HCT116 (cell line): ENCODE measurements at regions not wholly inside any gene's neighbourhood (a gene's known extent, or its start where the extent isn't known, plus 50 kb on each side); places are given as distances from the start of the nearest gene placed in this dataset.

Experiments used
- ATAC-seq: fragments of 200-7000 bp; cut with Tn5 transposase; 2 replicates; pipeline ENCODE4 v1.9.1; 2020; ENCODE audit warnings: mild to moderate bottlenecking, moderate library complexity
- BruUV-seq: library from RNA; stranded (reverse); fragments of 400-500 nt; replicated peaks from 2 replicates; lab custom pipeline; 2021; lab: Mats Ljungman, UMichigan
- CTCF ChIA-PET: fragments of 300-600 bp; sonication (Branson Sonifier 250); formaldehyde crosslinking; loops from one replicate; lab custom pipeline; 2021; ENCODE audit warnings: antibody characterized with exemption; lab: Charles Lee
- POLR2A ChIA-PET: fragments of 300-600, 350-600 bp; sonication (Branson Sonifier 250); formaldehyde crosslinking; loops from one replicate; lab custom pipeline; 2021; ENCODE audit warnings: antibody characterized with exemption; lab: Charles Lee
- RAD21 ChIA-PET, 2 experiments: fragments of 300-600 bp; sonication (Branson Sonifier 250); formaldehyde crosslinking; loops; one replicate each; lab custom pipeline; 2023; ENCODE audit warnings: low total read pairs in 2 of 2; ENCODE audit not compliant: uncharacterized antibody in 2 of 2, unreplicated experiment in 2 of 2, low non-redundant PET in 1 of 2; lab: Charles Lee
- DNase-seq: peaks from one replicate; pipeline ENCODE4 v3.0.0-alpha.2; 2010; ENCODE audit warnings: low read depth, low spot score
- H2AFZ ChIP-seq: fragments of 200-600 bp; shearing (Covaris generic), sonication (generic); 2 replicates; pipeline ENCODE4 v1.6.1; 2017; ENCODE audit warnings: low read depth, mixed run types, mixed read lengths, antibody characterized with exemption, low read length; ENCODE audit not compliant: poor library complexity, severe bottlenecking
- H3K27ac ChIP-seq: 2 replicates; pipeline ENCODE4 v1.5.1; 2012; ENCODE audit warnings: low read depth, low read length
- H3K27me3 ChIP-seq: fragments of 200-600 bp; sonication (generic); 2 replicates; pipeline ENCODE4 v1.6.1; 2016; ENCODE audit warnings: mixed run types, low read length, mixed read lengths; ENCODE audit not compliant: insufficient read depth
- H3K36me3 ChIP-seq, 2 experiments: fragments of 200-500 bp in 1 of 2; fragments of 200-600 bp in 1 of 2; sonication (Bioruptor generic) in 1 of 2; sonication (generic) in 1 of 2; 2 replicates each; pipeline versions ENCODE4 v1.5.1 to v1.6.1; 2014 to 2016; ENCODE audit warnings: low read length in 2 of 2, inconsistent platforms in 1 of 2, mixed read lengths in 1 of 2, mixed run types in 1 of 2; ENCODE audit not compliant: insufficient read depth in 2 of 2, control insufficient read depth in 1 of 2
- H3K4me1 ChIP-seq, 2 experiments: fragments of 200-600 bp in 1 of 2; sonication (generic) in 1 of 2; 2 replicates each; pipeline versions ENCODE4 v1.5.1 to v1.6.1; 2012 to 2017; ENCODE audit warnings: low read length in 2 of 2, inconsistent platforms in 1 of 2, mild to moderate bottlenecking in 1 of 2, mixed read lengths in 1 of 2, mixed run types in 1 of 2, moderate library complexity in 1 of 2; ENCODE audit not compliant: insufficient read depth in 2 of 2, control insufficient read depth in 1 of 2
- H3K4me2 ChIP-seq: fragments of 200-600 bp; sonication (generic); 2 replicates; pipeline ENCODE4 v1.6.1; 2017; ENCODE audit warnings: mixed run types, low read length, mixed read lengths
- H3K4me3 ChIP-seq, 2 experiments: fragments of 200-600 bp in 1 of 2; sonication (generic) in 1 of 2; replicated peaks in 1 of 2; 2 replicates each; pipeline ENCODE4 v1.5.1; 2011 to 2016; ENCODE audit warnings: low read length in 2 of 2, control low read depth in 1 of 2, low read depth in 1 of 2, mild to moderate bottlenecking in 1 of 2, mixed read lengths in 1 of 2, mixed run types in 1 of 2
- H3K79me2 ChIP-seq: fragments of 200-600 bp; sonication (generic); 2 replicates; pipeline ENCODE4 v1.6.1; 2017; ENCODE audit warnings: mild to moderate bottlenecking, mixed run types, low read length, moderate library complexity, mixed read lengths; ENCODE audit not compliant: insufficient read depth
- H3K9ac ChIP-seq: fragments of 200-600 bp; sonication (generic); 2 replicates; pipeline ENCODE4 v1.6.1; 2016; ENCODE audit warnings: low read length, mixed read lengths
- H3K9me2 ChIP-seq: fragments of 200-600 bp; sonication (generic), shearing (Covaris generic); 2 replicates; pipeline ENCODE4 v1.6.1; 2017; ENCODE audit warnings: mixed run types, mild to moderate bottlenecking, moderate library complexity; ENCODE audit not compliant: insufficient read depth
- H3K9me3 ChIP-seq, 2 experiments: fragments of 200-500 bp in 1 of 2; fragments of 200-600 bp in 1 of 2; sonication (Bioruptor generic) in 1 of 2; sonication (generic) in 1 of 2; 2 replicates each; pipeline ENCODE4 v1.6.1; 2014 to 2017; ENCODE audit warnings: low read length in 2 of 2, mixed read lengths in 2 of 2, inconsistent platforms in 1 of 2, low read depth in 1 of 2, mild to moderate bottlenecking in 1 of 2, mixed run types in 1 of 2, moderate library complexity in 1 of 2; ENCODE audit not compliant: control insufficient read depth in 1 of 2, insufficient read depth in 1 of 2
- H4K20me1 ChIP-seq: fragments of 200-600 bp; sonication (generic), shearing (Covaris generic); 2 replicates; pipeline ENCODE4 v1.6.1; 2017; ENCODE audit warnings: mixed run types, mild to moderate bottlenecking, moderate library complexity; ENCODE audit not compliant: insufficient read depth
- ELF1 ChIP-seq: IDR thresholded peaks from 2 replicates; pipeline ENCODE4 v1.6.1; 2012; ENCODE audit warnings: low read depth, borderline replicate concordance
- EZH2 ChIP-seq: fragments of 200-600 bp; sonication (generic); IDR thresholded peaks from 2 replicates; pipeline ENCODE4 v1.6.1; 2017; ENCODE audit warnings: antibody characterized with exemption, mixed run types
- SRF ChIP-seq: IDR thresholded peaks from 2 replicates; pipeline ENCODE4 v1.6.1; 2012; ENCODE audit warnings: low read depth
- intact Hi-C: fragments of 100-400 bp; cut with micrococcal nuclease; formaldehyde crosslinking; loops from 2 replicates; pipeline ENCODE4 v1.10.0; 2022
- TF ChIP-seq, protein P1 (sequence below): IDR thresholded peaks from 2 replicates; pipeline ENCODE4 v1.6.1; 2012; ENCODE audit warnings: low read depth
- TF ChIP-seq, protein P2 (sequence below): IDR thresholded peaks from 2 replicates; pipeline ENCODE4 v1.6.1; 2012

DNA sequence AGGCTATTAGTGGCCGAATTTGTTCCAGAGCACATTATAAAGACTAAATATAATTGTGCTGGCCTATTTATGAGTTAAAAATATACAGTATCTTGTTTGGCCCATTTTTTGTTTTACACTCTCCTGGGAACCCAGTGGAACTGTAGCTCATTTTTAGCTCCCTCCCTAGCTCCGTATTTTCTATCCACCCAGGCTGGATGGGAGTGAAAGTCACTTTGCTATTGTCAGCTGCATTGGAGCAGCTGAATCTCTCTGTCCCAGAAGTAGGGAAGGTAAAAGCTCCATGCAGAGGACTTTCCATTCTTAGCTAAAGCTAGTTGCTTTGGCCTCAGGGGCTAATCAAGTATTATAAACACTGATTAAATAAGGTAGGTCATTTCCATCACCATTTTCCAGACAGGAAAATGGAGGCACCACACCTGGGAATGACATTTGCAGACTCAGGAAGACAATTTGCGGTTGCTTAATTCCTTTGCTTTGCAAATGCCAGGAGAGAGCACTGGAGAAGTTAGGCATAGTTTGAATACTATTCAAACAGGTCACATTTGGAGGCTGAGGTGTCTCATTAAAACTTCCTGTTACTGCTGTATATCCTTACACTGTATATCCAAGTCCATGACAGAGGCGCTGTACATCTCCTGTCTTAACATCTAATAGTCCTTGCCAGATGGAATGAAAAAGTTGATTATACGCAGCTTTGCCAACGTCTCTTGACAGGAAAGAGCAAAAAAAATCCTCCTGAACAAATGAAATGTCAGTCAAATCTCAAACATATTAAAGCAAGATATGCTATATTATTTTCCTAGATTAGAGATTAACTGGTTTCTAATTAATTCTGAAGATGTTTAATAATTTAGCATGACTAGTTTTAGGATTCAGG is 338.1 kb upstream of the KIRREL3 start:
- Histone ChIP-seq H3K4me2 (no peak overlapping the region), H2AFZ (no peak overlapping the region), H3K4me1 (no peaks in the 10 kb centered on the region)

More for the DNA sequence above, 338.1 kb upstream of the KIRREL3 start:
- Histone ChIP-seq H3K27ac (no peak overlapping the region), H3K79me2 (no peaks in the 10 kb centered on the region), H3K27me3 (no peaks in the 10 kb centered on the region), H3K4me3 (no peak overlapping the region), H4K20me1 (no peaks in the 10 kb centered on the region), H3K9me3 (peaks cover 5 to 12% of the 10 kb centered on the region in 2 experiments; a peak in 1 of 4 replicates), H3K9me2 (no peaks in the 10 kb centered on the region), H3K36me3 (no peaks in the 10 kb centered on the region), H3K9ac (no peak overlapping the region)
- DNase-seq (no peak), ATAC-seq (no peak)
- BruUV-seq = no TSS peak
- CTCF ChIA-PET = no interaction called here
- TF ChIP-seq SRF = no peak
- no peak for TF ChIP-seq ELF1
- no peak for TF ChIP-seq EZH2
- TF ChIP-seq, protein P1, sequence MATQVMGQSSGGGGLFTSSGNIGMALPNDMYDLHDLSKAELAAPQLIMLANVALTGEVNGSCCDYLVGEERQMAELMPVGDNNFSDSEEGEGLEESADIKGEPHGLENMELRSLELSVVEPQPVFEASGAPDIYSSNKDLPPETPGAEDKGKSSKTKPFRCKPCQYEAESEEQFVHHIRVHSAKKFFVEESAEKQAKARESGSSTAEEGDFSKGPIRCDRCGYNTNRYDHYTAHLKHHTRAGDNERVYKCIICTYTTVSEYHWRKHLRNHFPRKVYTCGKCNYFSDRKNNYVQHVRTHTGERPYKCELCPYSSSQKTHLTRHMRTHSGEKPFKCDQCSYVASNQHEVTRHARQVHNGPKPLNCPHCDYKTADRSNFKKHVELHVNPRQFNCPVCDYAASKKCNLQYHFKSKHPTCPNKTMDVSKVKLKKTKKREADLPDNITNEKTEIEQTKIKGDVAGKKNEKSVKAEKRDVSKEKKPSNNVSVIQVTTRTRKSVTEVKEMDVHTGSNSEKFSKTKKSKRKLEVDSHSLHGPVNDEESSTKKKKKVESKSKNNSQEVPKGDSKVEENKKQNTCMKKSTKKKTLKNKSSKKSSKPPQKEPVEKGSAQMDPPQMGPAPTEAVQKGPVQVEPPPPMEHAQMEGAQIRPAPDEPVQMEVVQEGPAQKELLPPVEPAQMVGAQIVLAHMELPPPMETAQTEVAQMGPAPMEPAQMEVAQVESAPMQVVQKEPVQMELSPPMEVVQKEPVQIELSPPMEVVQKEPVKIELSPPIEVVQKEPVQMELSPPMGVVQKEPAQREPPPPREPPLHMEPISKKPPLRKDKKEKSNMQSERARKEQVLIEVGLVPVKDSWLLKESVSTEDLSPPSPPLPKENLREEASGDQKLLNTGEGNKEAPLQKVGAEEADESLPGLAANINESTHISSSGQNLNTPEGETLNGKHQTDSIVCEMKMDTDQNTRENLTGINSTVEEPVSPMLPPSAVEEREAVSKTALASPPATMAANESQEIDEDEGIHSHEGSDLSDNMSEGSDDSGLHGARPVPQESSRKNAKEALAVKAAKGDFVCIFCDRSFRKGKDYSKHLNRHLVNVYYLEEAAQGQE = no peak
- TF ChIP-seq, protein P2, sequence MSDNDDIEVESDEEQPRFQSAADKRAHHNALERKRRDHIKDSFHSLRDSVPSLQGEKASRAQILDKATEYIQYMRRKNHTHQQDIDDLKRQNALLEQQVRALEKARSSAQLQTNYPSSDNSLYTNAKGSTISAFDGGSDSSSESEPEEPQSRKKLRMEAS = no peak
- RAD21 ChIA-PET = no interaction called here
- POLR2A ChIA-PET = no interaction called here
- intact Hi-C loops = no loop called here
